Right ventricle myocardium superior (tissue), 1 donor: ENCODE measurements at regions not wholly inside any gene's neighbourhood (a gene's known extent, or its start where the extent isn't known, plus 50 kb on each side); places are given as distances from the start of the nearest gene placed in this dataset.

Experiments
- ATAC-seq: fragments of 200-7000 bp; cut with Tn5 transposase; one replicate; pipeline ENCODE4 v1.9.1; 2020; ENCODE audit warnings: mild to moderate bottlenecking; ENCODE audit not compliant: poor library complexity
- DNase-seq: peaks from one replicate; pipeline ENCODE4 v3.0.0-alpha.2; 2020
- intact Hi-C: fragments of 100-400 bp; cut with DNase I; formaldehyde crosslinking; loops from one replicate; pipeline ENCODE4 v1.11.2; 2022
- donor health status: DM: no; HTN: yes; CAD: no; lungs with severe emphysema.

GRCh38 chr14:58796242-58797009 lies 158.7 kb downstream of the DACT1 start:
- intact Hi-C loops = no loop called here
- ATAC-seq (no peak), DNase-seq (no peak)

DNA sequence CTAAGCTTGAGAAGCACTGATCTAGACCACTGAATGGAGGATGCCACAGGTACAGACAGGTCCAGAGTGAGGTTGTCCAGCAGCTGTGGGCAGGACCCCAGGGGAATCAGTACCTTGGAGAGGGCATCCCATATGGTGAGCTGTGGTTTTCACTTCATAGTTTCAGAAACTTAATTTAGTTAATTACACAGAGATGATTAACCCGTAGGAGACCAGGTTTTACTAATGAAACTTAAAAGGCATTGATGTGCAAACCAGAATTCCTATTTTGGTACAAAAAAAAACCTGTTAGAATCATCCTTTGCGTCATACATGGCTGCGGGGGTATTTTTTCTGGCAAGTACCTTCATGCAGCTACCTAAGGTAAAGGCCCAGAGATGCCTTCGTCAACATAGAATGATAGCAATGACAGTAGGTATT lies 159.3 kb downstream of the DACT1 start:
- intact Hi-C loops = no loop called here
- ATAC-seq (no peak), DNase-seq (no peak)

DNA sequence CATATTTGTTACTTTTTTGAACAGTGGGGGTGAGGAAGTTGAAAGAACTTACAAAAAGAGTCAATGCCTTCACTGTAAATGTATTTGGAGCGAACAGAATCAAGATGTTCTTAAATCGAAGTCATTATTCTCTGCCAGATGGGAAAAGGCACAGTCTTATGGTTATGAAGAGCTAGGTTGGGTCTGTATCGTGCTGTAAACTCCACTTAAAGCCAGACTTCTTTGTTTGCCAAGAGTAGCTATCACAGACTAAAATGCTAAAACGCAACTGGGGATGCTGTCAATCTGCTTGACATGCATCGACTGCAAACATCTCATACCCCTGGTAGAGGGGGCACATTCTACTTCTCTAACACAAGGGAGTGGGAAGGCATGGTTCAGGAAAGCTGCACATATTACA lies 160.4 kb downstream of the DACT1 start:
- intact Hi-C loops = no loop called here
- no peak for DNase-seq
- no peak for ATAC-seq

DNA sequence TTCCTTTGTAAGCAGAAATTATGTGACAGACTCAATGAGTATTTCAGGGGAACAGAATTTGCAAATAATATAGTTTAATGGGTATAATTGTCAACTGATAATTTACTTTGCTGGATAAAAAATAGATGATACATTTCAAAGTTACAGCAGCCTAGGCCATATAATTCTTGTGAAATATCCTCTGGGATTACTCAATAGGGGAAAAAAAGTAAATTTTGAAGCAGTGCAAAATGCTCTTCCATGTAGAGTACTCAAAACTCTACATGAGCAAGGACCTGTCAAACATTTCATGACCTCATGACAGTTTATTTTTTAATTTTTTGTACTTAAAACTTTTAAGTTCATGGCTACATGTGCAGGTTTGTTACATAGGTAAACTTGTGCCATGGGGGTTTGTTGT lies 163.3 kb downstream of the DACT1 start:
- ATAC-seq = no peak
- DNase-seq = no peak
- intact Hi-C loops = no loop called here

DNA sequence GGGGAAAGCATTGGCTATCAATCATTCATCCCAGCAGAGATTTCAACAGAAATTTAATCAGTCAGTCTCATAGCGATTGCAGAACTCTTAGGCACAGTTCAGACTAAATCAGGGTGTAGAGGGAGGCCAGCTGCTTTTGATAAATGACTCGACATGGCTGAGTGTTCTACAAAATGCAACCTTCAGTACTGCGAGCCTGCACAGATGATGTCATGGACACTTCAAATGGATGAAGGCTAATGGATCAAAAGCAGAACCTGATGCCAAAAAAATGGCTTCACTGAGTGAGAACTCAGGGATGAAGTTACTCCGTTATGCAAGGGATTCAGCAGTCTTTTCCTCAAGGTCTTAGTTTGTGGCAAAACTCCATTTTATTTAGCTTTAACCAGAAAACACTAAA lies 167.3 kb downstream of the DACT1 start:
- ATAC-seq (peak; percentile 78), DNase-seq (no peak)
- intact Hi-C loops = no loop called here

DNA sequence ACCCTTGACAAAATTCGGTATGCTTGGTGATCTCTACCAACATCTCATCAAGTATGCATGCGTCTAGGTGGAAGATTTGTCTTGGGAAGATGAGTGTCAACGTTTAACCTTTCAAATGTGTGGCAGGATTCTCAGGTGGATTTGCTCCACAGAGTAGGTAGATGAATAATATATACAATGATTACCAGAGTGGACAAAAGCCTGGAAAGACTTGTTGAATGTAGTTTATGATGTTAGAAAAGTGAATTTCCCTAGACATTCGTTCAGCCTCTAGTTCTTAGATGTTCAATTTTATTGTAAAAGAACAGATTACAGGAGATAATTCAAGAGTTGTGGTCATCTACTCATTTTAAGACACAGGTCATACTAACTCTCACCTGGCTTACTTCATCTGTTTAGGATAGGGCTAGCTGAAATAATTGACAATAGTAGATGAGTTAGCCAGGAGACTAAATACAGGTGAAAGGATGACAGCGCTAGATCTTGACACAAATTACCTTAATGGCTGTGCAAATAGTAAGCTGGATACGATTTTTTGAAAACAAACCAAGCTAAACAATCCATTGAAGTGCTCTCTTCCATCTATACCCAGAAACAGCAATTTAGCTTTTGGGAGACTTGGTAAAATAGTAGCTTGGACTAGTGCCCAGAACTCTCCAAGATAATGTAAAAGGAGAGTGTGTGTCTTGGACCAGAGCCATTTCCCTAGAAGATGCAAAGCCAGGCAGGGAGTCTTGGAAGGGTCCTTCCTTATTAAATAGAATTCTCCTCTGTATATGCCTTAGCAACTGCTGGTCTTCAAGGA lies 168.0 kb downstream of the DACT1 start:
- intact Hi-C loops = no loop called here
- ATAC-seq (no peak), DNase-seq (no peak)

DNA sequence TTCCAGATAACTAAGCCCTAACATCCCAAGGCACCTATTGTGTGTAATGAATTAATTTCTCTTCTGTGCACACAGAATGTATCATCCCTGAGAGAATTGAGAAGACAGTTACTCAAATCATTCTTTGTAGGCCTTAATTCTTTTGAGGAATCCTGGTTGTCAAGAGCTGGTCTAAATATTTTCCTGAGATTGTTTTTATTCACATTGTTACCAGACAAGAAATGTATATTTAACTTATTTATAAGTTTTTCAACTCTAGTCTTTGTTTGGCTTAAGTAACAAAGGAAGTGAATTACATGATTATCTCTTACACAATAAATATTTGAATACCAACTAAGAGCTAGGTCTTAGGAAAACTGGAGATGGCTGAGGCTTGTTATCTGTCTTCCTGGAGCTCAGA lies 169.4 kb downstream of the DACT1 start:
- intact Hi-C loops = no loop called here
- DNase-seq (no peak), ATAC-seq (no peak)

DNA sequence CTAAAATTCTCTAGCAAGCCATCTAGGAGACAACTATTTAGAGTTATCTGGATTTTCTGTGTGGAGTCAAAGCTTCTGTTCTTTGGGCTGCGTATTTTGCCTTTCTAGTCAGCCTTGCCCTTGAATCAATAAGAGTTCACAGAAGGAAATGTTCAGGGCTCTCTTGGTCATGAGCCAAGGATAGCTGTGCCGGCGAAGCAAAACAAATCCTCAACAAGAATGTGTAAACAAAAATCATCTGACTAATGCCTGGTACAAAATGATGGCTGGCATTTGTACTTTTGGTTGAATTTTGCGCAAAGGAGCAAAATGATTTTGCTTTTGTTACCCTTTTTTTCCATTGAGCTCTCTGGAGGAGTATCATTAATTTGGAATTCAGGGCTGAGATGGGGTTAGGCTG lies 171.1 kb downstream of the DACT1 start:
- intact Hi-C loops = no loop called here
- no peak for DNase-seq
- ATAC-seq = no peak

DNA sequence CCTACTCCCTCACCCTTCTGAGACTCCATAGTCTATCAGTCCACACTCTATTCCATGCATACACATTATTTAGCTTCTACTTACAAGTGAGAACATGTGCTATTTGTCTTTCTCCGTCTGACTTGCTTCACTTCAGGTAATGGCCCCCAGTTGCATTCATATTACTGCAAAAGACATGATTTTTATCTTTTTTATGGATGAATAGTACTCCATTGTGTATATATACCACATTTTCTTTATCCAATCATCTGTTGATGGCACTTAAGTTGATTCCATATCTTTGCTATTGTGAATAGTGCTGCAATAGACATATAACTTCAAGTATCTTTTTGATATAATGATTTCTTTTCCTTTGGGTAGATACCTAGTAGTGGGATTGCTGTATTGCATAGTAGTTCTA lies 171.8 kb downstream of the DACT1 start:
- intact Hi-C loops = no loop called here
- DNase-seq = no peak

DNA sequence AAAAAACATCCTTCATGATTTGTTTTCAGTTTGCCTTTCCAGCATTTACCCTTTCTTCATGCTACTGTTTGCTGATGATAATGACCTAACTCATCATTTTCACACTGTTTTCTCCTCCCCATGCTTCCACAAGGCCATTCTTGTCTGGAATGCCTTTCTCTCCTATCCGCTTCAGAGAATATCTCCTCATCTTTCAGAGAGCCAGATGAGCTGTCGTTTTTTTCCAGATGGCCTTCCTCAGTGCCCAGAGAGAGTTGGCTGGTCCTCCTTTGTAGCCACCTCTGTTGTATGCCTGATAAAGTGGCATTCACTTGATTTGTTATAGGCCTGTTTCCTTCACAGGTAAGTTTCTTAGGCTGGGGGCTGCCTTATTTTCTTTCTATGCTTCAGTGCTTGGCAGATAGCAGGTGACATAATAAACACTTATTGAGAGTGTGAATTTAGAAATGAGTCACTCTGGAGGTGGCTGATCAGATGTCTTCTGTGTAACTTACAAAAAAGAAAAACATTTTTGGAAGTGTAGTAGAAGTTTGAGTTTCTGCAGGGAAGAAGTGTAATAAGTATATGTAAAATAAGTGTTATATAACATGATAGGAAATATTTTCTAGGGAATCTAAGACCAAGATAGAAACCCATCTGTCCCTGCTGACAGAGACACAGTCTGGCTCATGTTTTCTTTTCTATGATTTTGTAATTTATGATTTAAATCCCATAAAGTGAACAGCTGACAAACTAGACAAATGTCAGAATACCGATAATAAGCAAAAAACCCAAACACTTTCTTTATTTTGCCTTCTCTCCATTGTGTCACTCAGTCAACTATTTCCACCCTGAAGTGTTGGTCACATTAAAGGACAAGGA lies 174.5 kb downstream of the DACT1 start:
- intact Hi-C loops = no loop called here
- ATAC-seq = no peak
- DNase-seq = no peak

More for the DNA sequence above, 171.8 kb downstream of the DACT1 start:
- no peak for ATAC-seq

DNA sequence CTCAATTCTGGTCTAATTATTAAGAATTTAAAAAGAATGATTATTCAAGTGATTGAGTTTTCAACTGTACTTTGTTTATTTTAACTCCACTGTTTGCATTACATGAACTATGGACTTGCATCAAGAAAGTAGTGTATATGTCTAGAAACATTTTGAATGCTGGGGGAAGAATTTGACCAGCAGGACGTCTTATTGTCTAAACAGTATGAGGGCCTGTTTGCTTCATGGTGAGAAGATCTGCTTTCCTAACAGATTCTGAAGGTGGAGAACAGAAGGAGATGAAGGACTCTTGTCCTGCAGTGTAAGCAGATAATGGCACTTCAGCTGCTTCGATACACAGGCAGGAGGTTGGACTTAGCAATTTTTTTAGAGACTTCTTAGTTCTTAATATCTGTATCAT lies 176.0 kb downstream of the DACT1 start:
- intact Hi-C loops = no loop called here
- ATAC-seq (no peak), DNase-seq (no peak)

- intact Hi-C loops = no loop called here
- DNase-seq (no peak), ATAC-seq (no peak)
Measured at GRCh38 chr14:58814466-58814865, 176.7 kb downstream of the DACT1 start.

- DNase-seq (no peak), ATAC-seq (peak; percentile 41)
- intact Hi-C loops = no loop called here
Measured at GRCh38 chr14:58815161-58815701, 177.5 kb downstream of the DACT1 start.

GRCh38 chr14:58815794-58816193 lies 178.0 kb downstream of the DACT1 start:
- intact Hi-C loops = no loop called here
- ATAC-seq (no peak), DNase-seq (no peak)

- intact Hi-C loops = no loop called here
- DNase-seq (no peak), ATAC-seq (no peak)
Measured at GRCh38 chr14:58816416-58817115, 178.8 kb downstream of the DACT1 start.

DNA sequence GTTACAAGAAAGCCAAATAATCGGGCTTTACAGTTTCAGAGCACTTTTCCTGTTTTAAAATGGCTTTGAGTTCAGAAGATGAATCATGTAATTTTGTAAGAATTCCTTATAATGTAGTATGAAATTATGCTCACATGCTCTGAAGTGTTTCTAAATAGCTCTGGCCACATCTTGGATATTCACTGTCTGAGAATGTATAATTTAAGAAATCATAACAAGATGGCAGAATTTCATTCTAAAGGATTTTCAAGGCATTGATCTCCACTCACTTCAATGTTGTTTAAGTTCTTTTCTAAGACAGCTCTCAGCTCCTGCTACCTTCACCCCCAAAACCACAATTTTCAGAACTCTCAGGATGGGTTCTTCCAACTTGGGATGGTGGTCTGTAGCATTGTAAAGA lies 180.1 kb downstream of the DACT1 start:
- DNase-seq (no peak), ATAC-seq (no peak)
- intact Hi-C loops = no loop called here

DNA sequence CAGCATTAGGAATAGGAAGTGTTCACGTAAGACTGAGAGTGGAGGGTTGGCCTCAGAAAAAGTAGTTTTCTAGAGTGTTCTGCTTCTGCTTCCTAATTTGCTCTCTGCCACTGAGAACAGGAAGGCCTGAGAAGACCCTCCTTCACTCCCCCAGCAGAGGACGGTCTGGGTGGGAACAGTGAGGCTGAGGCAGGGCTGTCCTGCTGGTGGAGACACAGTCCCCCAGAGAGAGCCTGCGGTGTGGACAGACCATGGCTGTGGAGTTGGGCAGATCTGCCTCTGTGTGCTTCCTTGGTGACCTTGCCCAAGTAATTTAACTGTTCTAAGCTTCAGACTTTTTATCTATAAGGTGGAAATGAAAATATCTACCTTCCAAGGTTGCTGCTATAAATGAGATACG lies 182.3 kb downstream of the DACT1 start:
- DNase-seq = no peak
- no peak for ATAC-seq
- intact Hi-C loops = no loop called here

DNA sequence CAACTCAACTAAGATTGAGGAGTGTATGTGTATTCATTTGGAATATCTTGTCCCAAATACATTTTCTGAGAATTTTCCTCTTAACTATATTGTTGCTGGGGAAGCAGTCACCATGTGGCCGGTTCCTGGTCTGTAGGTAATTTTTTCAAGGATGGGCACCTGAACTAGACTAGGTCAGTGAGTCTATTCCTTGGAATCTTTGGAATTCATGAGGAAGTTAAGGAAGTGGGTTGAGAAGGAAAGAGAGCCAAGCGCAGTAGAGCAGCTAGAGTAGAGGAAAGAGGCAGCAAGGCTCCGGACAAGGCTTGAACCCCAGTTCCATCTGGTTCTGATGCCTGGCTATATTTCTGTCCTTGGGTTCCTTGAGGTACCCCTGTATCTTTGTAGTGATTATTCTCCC lies 183.7 kb downstream of the DACT1 start:
- no peak for ATAC-seq
- no peak for DNase-seq
- intact Hi-C loops = no loop called here

- intact Hi-C loops = no loop called here
- DNase-seq = no peak
- ATAC-seq = no peak
Measured at GRCh38 chr14:58822856-58823255, 185.1 kb downstream of the DACT1 start.
